KMS-11 (cell line): ENCODE measurements at regions not wholly inside any gene's neighbourhood (a gene's known extent, or its start where the extent isn't known, plus 50 kb on each side); places are given as distances from the start of the nearest gene placed in this dataset.

Source experiments
- H2AFZ ChIP-seq: fragments of 200-600 bp; sonication (generic); 2 replicates; pipeline ENCODE4 v1.6.1; 2016; ENCODE audit warnings: antibody characterized with exemption, mixed run types, low read depth
- H3K27ac ChIP-seq: fragments of 200-600 bp; sonication (generic); 2 replicates; pipeline ENCODE4 v1.6.1; 2016; ENCODE audit warnings: mild to moderate bottlenecking, mixed run types
- H3K27me3 ChIP-seq: fragments of 200-600 bp; sonication (generic); 2 replicates; pipeline ENCODE4 v1.6.1; 2017; ENCODE audit warnings: mild to moderate bottlenecking, low read depth, mixed run types, moderate library complexity; ENCODE audit not compliant: insufficient read depth
- H3K36me3 ChIP-seq: fragments of 200-600 bp; sonication (generic); 2 replicates; pipeline ENCODE4 v1.6.1; 2017; ENCODE audit warnings: mild to moderate bottlenecking, mixed run types; ENCODE audit not compliant: insufficient read depth
- H3K4me1 ChIP-seq: fragments of 200-600 bp; sonication (generic); 2 replicates; pipeline ENCODE4 v1.6.1; 2016; ENCODE audit warnings: mild to moderate bottlenecking, low read depth, mixed run types; ENCODE audit not compliant: poor library complexity, severe bottlenecking
- H3K4me2 ChIP-seq: fragments of 200-600 bp; sonication (generic); 2 replicates; pipeline ENCODE4 v1.7.0; 2016; ENCODE audit warnings: mild to moderate bottlenecking, mixed run types
- H3K4me3 ChIP-seq: fragments of 200-600 bp; sonication (generic); IDR thresholded peaks from 2 replicates; pipeline ENCODE4 v1.6.1; 2017; ENCODE audit warnings: low read depth, low read length, mixed read lengths; ENCODE audit not compliant: insufficient read depth
- H3K79me2 ChIP-seq: fragments of 200-600 bp; sonication (generic); 2 replicates; pipeline ENCODE4 v1.6.1; 2016; ENCODE audit warnings: low read depth, mixed run types; ENCODE audit not compliant: insufficient read depth
- H3K9ac ChIP-seq: fragments of 200-600 bp; sonication (generic); 2 replicates; pipeline ENCODE4 v1.6.1; 2016; ENCODE audit warnings: mild to moderate bottlenecking, mixed run types
- H4K20me1 ChIP-seq: fragments of 200-600 bp; sonication (generic); 2 replicates; pipeline ENCODE4 v1.6.1; 2016; ENCODE audit warnings: mild to moderate bottlenecking, mixed run types; ENCODE audit not compliant: insufficient read depth
- CTCF ChIP-seq: fragments of 200-600 bp; sonication (generic); conservative IDR thresholded peaks from 2 replicates; pipeline ENCODE4 v1.6.1; 2017; ENCODE audit warnings: low read depth, mild to moderate bottlenecking, antibody characterized with exemption, low read length, moderate library complexity, mixed read lengths

GRCh38 chr3:106339551-106339950 is 470.7 kb upstream of the CBLB start:
- H4K20me1 ChIP-seq: no peaks in the 10 kb centered on the region
- H3K4me2 ChIP-seq: no peak overlapping the region
- no peaks in the 10 kb centered on the region for H3K36me3 ChIP-seq
- no peaks in the 10 kb centered on the region for H3K4me1 ChIP-seq
- H3K9ac ChIP-seq: no peak overlapping the region
- H3K79me2 ChIP-seq: no peaks in the 10 kb centered on the region
- no peaks in the 10 kb centered on the region for H3K27me3 ChIP-seq
- TF ChIP-seq CTCF: no peak
- no peak overlapping the region for H2AFZ ChIP-seq
- H3K4me3 ChIP-seq: no peak overlapping the region
- no peak overlapping the region for H3K27ac ChIP-seq

- TF ChIP-seq CTCF: no peak
- Histone ChIP-seq H3K4me1 (no peaks in the 10 kb centered on the region), H3K4me3 (no peak overlapping the region), H3K4me2 (no peak overlapping the region), H3K79me2 (no peaks in the 10 kb centered on the region), H4K20me1 (no peaks in the 10 kb centered on the region), H3K36me3 (no peaks in the 10 kb centered on the region), H3K27me3 (no peaks in the 10 kb centered on the region), H3K9ac (no peak overlapping the region), H2AFZ (no peak overlapping the region), H3K27ac (no peak overlapping the region)
These were observed 472.3 kb upstream of the CBLB start for GRCh38 chr3:106341087-106341486.

- Histone ChIP-seq H4K20me1 (no peaks in the 10 kb centered on the region), H3K4me1 (no peaks in the 10 kb centered on the region), H3K9ac (no peak overlapping the region), H3K4me3 (no peak overlapping the region), H3K36me3 (no peaks in the 10 kb centered on the region), H3K4me2 (no peak overlapping the region), H3K79me2 (no peaks in the 10 kb centered on the region), H2AFZ (no peak overlapping the region), H3K27me3 (no peaks in the 10 kb centered on the region), H3K27ac (no peak overlapping the region)
- no peak for TF ChIP-seq CTCF
These were observed 472.9 kb upstream of the CBLB start for GRCh38 chr3:106341586-106342162.

- Histone ChIP-seq H3K4me2 (no peak overlapping the region), H3K9ac (no peak overlapping the region), H3K27me3 (no peaks in the 10 kb centered on the region), H3K27ac (no peak overlapping the region), H3K4me1 (no peaks in the 10 kb centered on the region), H3K36me3 (no peaks in the 10 kb centered on the region), H3K4me3 (no peak overlapping the region), H3K79me2 (no peaks in the 10 kb centered on the region), H2AFZ (no peak overlapping the region), H4K20me1 (no peaks in the 10 kb centered on the region)
- TF ChIP-seq CTCF: no peak
These were observed 473.6 kb upstream of the CBLB start for GRCh38 chr3:106342386-106342785.

- Histone ChIP-seq H2AFZ (no peak overlapping the region), H3K27ac (no peak overlapping the region), H3K79me2 (no peaks in the 10 kb centered on the region), H3K4me3 (no peak overlapping the region), H3K27me3 (no peaks in the 10 kb centered on the region), H3K4me2 (no peak overlapping the region), H4K20me1 (no peaks in the 10 kb centered on the region), H3K9ac (no peak overlapping the region), H3K36me3 (no peaks in the 10 kb centered on the region), H3K4me1 (no peaks in the 10 kb centered on the region)
- no peak for TF ChIP-seq CTCF
These were observed 475.0 kb upstream of the CBLB start for GRCh38 chr3:106343811-106344210.
